ENCODE measurements at regions not wholly inside any gene's neighbourhood (a gene's known extent, or its start where the extent isn't known, plus 50 kb on each side); places are given as distances from the start of the nearest gene placed in this dataset.
"Not testable (repeated sequence)": the region's sequence is repeated elsewhere in the genome, so short reads cannot be mapped to it uniquely, and the experiment has no call there.

GRCh38 chr2:189231719-189232323 is 52.3 kb upstream of the COL5A2 start:
- no peak for DNase-seq

GRCh38 chr2:189232759-189233406 is 53.3 kb upstream of the COL5A2 start:
- DNase-seq, result no peak

GRCh38 chr2:189233527-189233926 is 54.0 kb upstream of the COL5A2 start:
- no peak for DNase-seq

GRCh38 chr2:189234991-189235390 is 55.4 kb upstream of the COL5A2 start:
- no peak for DNase-seq

- DNase-seq, result no peak
Measured at GRCh38 chr2:189236066-189236465, 56.5 kb upstream of the COL5A2 start.

GRCh38 chr2:189238903-189239302 is 59.3 kb upstream of the COL5A2 start:
- no peak for DNase-seq

GRCh38 chr2:189243843-189244242 is 64.3 kb upstream of the COL5A2 start:
- DNase-seq, result not testable (repeated sequence)

- DNase-seq, result no peak
Measured at GRCh38 chr2:189247276-189247675, 67.7 kb upstream of the COL5A2 start.

- no peak for DNase-seq
Measured at GRCh38 chr2:189248141-189248540, 68.6 kb upstream of the COL5A2 start.

- no peak for DNase-seq
Measured at GRCh38 chr2:189249171-189249570, 69.6 kb upstream of the COL5A2 start.

- DNase-seq, result no peak
Measured at GRCh38 chr2:189249901-189250300, 70.3 kb upstream of the COL5A2 start.

- DNase-seq, result no peak
Measured at GRCh38 chr2:189252991-189253675, 73.6 kb upstream of the COL5A2 start.

- DNase-seq, result no peak
Measured at GRCh38 chr2:189253836-189254235, 74.3 kb upstream of the COL5A2 start.

GRCh38 chr2:189254268-189254883 is 74.8 kb upstream of the COL5A2 start:
- no peak for DNase-seq

GRCh38 chr2:189255711-189256110 is 76.2 kb upstream of the COL5A2 start:
- no peak for DNase-seq

GRCh38 chr2:189258616-189259365 is 79.2 kb upstream of the COL5A2 start:
- no peak for DNase-seq

- DNase-seq, result no peak
Measured at GRCh38 chr2:189260361-189260814, 80.8 kb upstream of the COL5A2 start.

- no peak for DNase-seq
Measured at GRCh38 chr2:189261431-189261841, 81.9 kb upstream of the COL5A2 start.

- DNase-seq, result no peak
Measured at GRCh38 chr2:189261916-189262315, 82.4 kb upstream of the COL5A2 start.

- no peak for DNase-seq
Measured at GRCh38 chr2:189265696-189266320, 86.2 kb upstream of the COL5A2 start.

- no peak for DNase-seq
Measured at GRCh38 chr2:189267491-189267890, 87.9 kb upstream of the COL5A2 start.

- no peak for DNase-seq
Measured at GRCh38 chr2:189267925-189268579, 88.5 kb upstream of the COL5A2 start.

Data from midbrain (tissue), 1 donor.